HEK293T (cell line): ENCODE measurements at regions not wholly inside any gene's neighbourhood (a gene's known extent, or its start where the extent isn't known, plus 50 kb on each side); places are given as distances from the start of the nearest gene placed in this dataset.

Source experiments
- BHLHE40 ChIP-seq: fragments of 450-650 bp; IDR thresholded peaks from 2 replicates; pipeline ENCODE4 v1.6.1; 2016; ENCODE audit warnings: mild to moderate bottlenecking, moderate library complexity, borderline replicate concordance
- FOXK2 ChIP-seq: fragments of 450-650 bp; IDR thresholded peaks from 2 replicates; pipeline ENCODE4 v1.6.1; 2016; ENCODE audit warnings: mild to moderate bottlenecking
- SP1 ChIP-seq: fragments of 450-650 bp; IDR thresholded peaks from 2 replicates; pipeline ENCODE4 v1.6.1; 2017
- SUZ12 ChIP-seq: fragments of 450-650 bp; IDR thresholded peaks from 2 replicates; pipeline ENCODE4 v1.6.1; 2016; ENCODE audit warnings: mild to moderate bottlenecking
- TARDBP ChIP-seq: fragments of 450-650 bp; IDR thresholded peaks from 2 replicates; pipeline ENCODE4 v1.6.1; 2016
- ZNF384 ChIP-seq: fragments of 450-650 bp; IDR thresholded peaks from 2 replicates; pipeline ENCODE4 v1.6.1; 2016

DNA sequence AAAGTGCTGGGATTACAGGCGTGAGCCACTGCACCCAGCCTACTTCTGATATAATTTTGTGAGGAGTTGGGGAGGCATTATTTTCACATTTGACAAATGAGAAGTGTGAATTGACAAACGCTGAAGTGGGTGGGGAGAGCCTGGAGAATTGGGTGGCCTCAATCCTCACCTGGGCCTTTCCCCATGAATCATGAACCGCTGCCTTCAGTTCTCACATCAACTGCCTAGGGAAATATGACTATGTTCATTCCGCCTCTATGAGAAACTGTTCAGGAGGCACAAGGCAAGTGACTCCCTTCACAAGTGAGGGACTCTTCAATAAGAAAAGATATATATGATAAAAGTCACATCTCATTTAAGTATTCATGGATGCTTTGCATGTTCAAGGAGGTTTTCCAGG lies 96.6 kb upstream of the RND3 start:
- TF ChIP-seq BHLHE40 = no peak
- TF ChIP-seq TARDBP = no peak
- no peak for TF ChIP-seq SP1
- TF ChIP-seq SUZ12 = no peak
- no peak for TF ChIP-seq FOXK2
- TF ChIP-seq ZNF384 = no peak
